HEK293 (cell line): ENCODE measurements at regions not wholly inside any gene's neighbourhood (a gene's known extent, or its start where the extent isn't known, plus 50 kb on each side); places are given as distances from the start of the nearest gene placed in this dataset.

ENCODE experiments used
- CTCF ChIA-PET: fragments of 350-600 bp; formaldehyde crosslinking; extraction: SDS; loops from one replicate; lab custom pipeline; 2021; ENCODE audit warnings: antibody characterized with exemption; lab: Yijun Ruan, JAX
- POLR2A ChIA-PET: fragments of 300-600 bp; formaldehyde crosslinking; extraction: SDS; loops from one replicate; lab custom pipeline; 2020; ENCODE audit warnings: antibody characterized with exemption, inconsistent platforms; lab: Yijun Ruan, JAX
- H3K27ac ChIP-seq: fragments of 200-500 bp; sonication (Bioruptor generic); 2 replicates; pipeline ENCODE4 v1.5.1; 2014; ENCODE audit warnings: low read depth, low read length, control low read depth, inconsistent platforms; ENCODE audit errors: extremely low read depth
- H3K36me3 ChIP-seq, 2 experiments: fragments of 200-500 bp in 1 of 2; sonication (Bioruptor generic) in 1 of 2; 1 replicate in 1 of 2; 2 replicates in 1 of 2; pipeline ENCODE4 v1.5.1; 2014 to 2017; ENCODE audit warnings: inconsistent platforms in 2 of 2, low read length in 2 of 2; ENCODE audit not compliant: control insufficient read depth in 2 of 2, insufficient read depth in 1 of 2
- H3K4me1 ChIP-seq: fragments of 200-500 bp; sonication (Bioruptor generic); 2 replicates; pipeline ENCODE4 v1.5.1; 2014; ENCODE audit warnings: mild to moderate bottlenecking, low read length, inconsistent platforms; ENCODE audit not compliant: control insufficient read depth, insufficient read depth
- H3K4me3 ChIP-seq: 2 replicates; pipeline ENCODE4 v1.5.1; 2011; ENCODE audit warnings: low read depth, mild to moderate bottlenecking, control low read depth, low read length, moderate library complexity
- H3K9me3 ChIP-seq: fragments of 200-500 bp; sonication (Bioruptor generic); 2 replicates; pipeline ENCODE4 v1.5.1; 2014; ENCODE audit warnings: low read depth, low read length, inconsistent platforms; ENCODE audit not compliant: control insufficient read depth, insufficient read depth
- ATF2 ChIP-seq: fragments of 450-650 bp; formaldehyde crosslinking; IDR thresholded peaks from 2 replicates; pipeline ENCODE4 v1.5.1; 2016; ENCODE audit warnings: missing biosample characterization, missing genetic modification characterization, low read depth
- BCL11A ChIP-seq: fragments of 450-650 bp; formaldehyde crosslinking; IDR thresholded peaks from 2 replicates; pipeline ENCODE4 v1.5.1; 2016; ENCODE audit warnings: low read depth, missing biosample characterization, missing genetic modification characterization
- BCL11B ChIP-seq: fragments of 450-650 bp; formaldehyde crosslinking; IDR thresholded peaks from 2 replicates; pipeline ENCODE4 v1.5.1; 2016; ENCODE audit warnings: low read depth, missing biosample characterization, missing genetic modification characterization
- HOXD13 ChIP-seq: sonication (generic); formaldehyde crosslinking; IDR thresholded peaks from 2 replicates; pipeline ENCODE4 v1.8.0; 2022; ENCODE audit warnings: missing genetic modification reagents, borderline replicate concordance
- KLF8 ChIP-seq: fragments of 450-650 bp; formaldehyde crosslinking; IDR thresholded peaks from 2 replicates; pipeline ENCODE4 v1.5.1; 2016; ENCODE audit warnings: missing biosample characterization, missing genetic modification characterization
- MEIS1 ChIP-seq: sonication (generic); formaldehyde crosslinking; IDR thresholded peaks from 2 replicates; pipeline ENCODE4 v1.8.1; 2022; ENCODE audit warnings: missing genetic modification reagents, mild to moderate bottlenecking, borderline replicate concordance
- PRDM1 ChIP-seq: fragments of 450-650 bp; formaldehyde crosslinking; IDR thresholded peaks from 2 replicates; pipeline ENCODE4; 2016; ENCODE audit warnings: missing biosample characterization, missing genetic modification characterization
- PRDM4 ChIP-seq: fragments of 450-650 bp; formaldehyde crosslinking; IDR thresholded peaks from 2 replicates; pipeline ENCODE4 v1.5.1; 2017; ENCODE audit warnings: missing biosample characterization, missing genetic modification characterization
- ZFHX2 ChIP-seq: fragments of 450-650 bp; formaldehyde crosslinking; conservative IDR thresholded peaks from 2 replicates; pipeline ENCODE4 v1.5.1; 2016; ENCODE audit warnings: missing biosample characterization, missing genetic modification characterization
- ZFP3 ChIP-seq: fragments of 450-650 bp; formaldehyde crosslinking; IDR thresholded peaks from 2 replicates; pipeline ENCODE4 v1.5.1; 2016; ENCODE audit warnings: low read depth, missing biosample characterization, missing genetic modification characterization
- ZNF132 ChIP-seq: fragments of 450-650 bp; formaldehyde crosslinking; IDR thresholded peaks from 2 replicates; pipeline ENCODE4 v1.5.1; 2017; ENCODE audit warnings: missing biosample characterization, missing genetic modification characterization, borderline replicate concordance
- ZNF184 ChIP-seq: fragments of 450-650 bp; IDR thresholded peaks from 2 replicates; pipeline ENCODE4 v1.5.1; 2018; ENCODE audit warnings: missing biosample characterization, mild to moderate bottlenecking, missing genetic modification characterization
- ZNF2 ChIP-seq: fragments of 450-650 bp; formaldehyde crosslinking; IDR thresholded peaks from 2 replicates; pipeline ENCODE4 v1.5.1; 2016; ENCODE audit warnings: missing biosample characterization, missing genetic modification characterization
- ZNF202 ChIP-seq: fragments of 450-650 bp; formaldehyde crosslinking; IDR thresholded peaks from 2 replicates; pipeline ENCODE4 v1.5.1; 2016; ENCODE audit warnings: missing biosample characterization, missing genetic modification characterization, borderline replicate concordance
- ZNF302 ChIP-seq: fragments of 450-650 bp; formaldehyde crosslinking; IDR thresholded peaks from 2 replicates; pipeline ENCODE4 v1.5.1; 2016; ENCODE audit warnings: missing biosample characterization, missing genetic modification characterization, low read depth
- ZNF324 ChIP-seq: fragments of 450-650 bp; formaldehyde crosslinking; IDR thresholded peaks from 2 replicates; pipeline ENCODE4 v1.5.1; 2016; ENCODE audit warnings: missing biosample characterization, missing genetic modification characterization
- ZNF335 ChIP-seq: fragments of 450-650 bp; formaldehyde crosslinking; conservative IDR thresholded peaks from 2 replicates; pipeline ENCODE4 v1.5.1; 2016; ENCODE audit warnings: missing biosample characterization, missing genetic modification characterization
- ZNF366 ChIP-seq: fragments of 450-650 bp; formaldehyde crosslinking; conservative IDR thresholded peaks from 2 replicates; pipeline ENCODE4 v1.5.1; 2016; ENCODE audit warnings: missing biosample characterization, missing genetic modification characterization
- ZNF48 ChIP-seq: fragments of 450-650 bp; formaldehyde crosslinking; IDR thresholded peaks from 2 replicates; pipeline ENCODE4 v1.5.1; 2016; ENCODE audit warnings: missing biosample characterization, missing genetic modification characterization
- ZNF544 ChIP-seq: fragments of 450-650 bp; formaldehyde crosslinking; IDR thresholded peaks from 2 replicates; pipeline ENCODE4 v1.5.0; 2017; ENCODE audit warnings: missing biosample characterization, missing genetic modification characterization
- ZNF561 ChIP-seq: fragments of 450-650 bp; IDR thresholded peaks from 2 replicates; pipeline ENCODE4 v1.5.1; 2018; ENCODE audit warnings: missing biosample characterization, missing genetic modification characterization, borderline replicate concordance
- ZNF596 ChIP-seq: fragments of 450-650 bp; IDR thresholded peaks from 2 replicates; pipeline ENCODE4 v1.5.0; 2018; ENCODE audit warnings: missing biosample characterization, mild to moderate bottlenecking, missing genetic modification characterization, moderate library complexity
- ZNF610 ChIP-seq: fragments of 450-650 bp; formaldehyde crosslinking; IDR thresholded peaks from 2 replicates; pipeline ENCODE4 v1.5.1; 2016; ENCODE audit warnings: missing biosample characterization, missing genetic modification characterization, borderline replicate concordance
- ZNF629 ChIP-seq: fragments of 450-650 bp; formaldehyde crosslinking; IDR thresholded peaks from 2 replicates; pipeline ENCODE4 v1.5.1; 2017; ENCODE audit warnings: missing biosample characterization, missing genetic modification characterization
- ZNF645 ChIP-seq: fragments of 450-650 bp; formaldehyde crosslinking; IDR thresholded peaks from 2 replicates; pipeline ENCODE4; 2016; ENCODE audit warnings: missing biosample characterization, missing genetic modification characterization
- ZNF747 ChIP-seq: fragments of 450-650 bp; formaldehyde crosslinking; IDR thresholded peaks from 2 replicates; pipeline ENCODE4 v1.5.1; 2016; ENCODE audit warnings: missing biosample characterization, missing genetic modification characterization
- ZNF843 ChIP-seq: fragments of 450-650 bp; formaldehyde crosslinking; IDR thresholded peaks from 2 replicates; pipeline ENCODE4 v1.5.1; 2016; ENCODE audit warnings: missing biosample characterization, missing genetic modification characterization
- ZXDB ChIP-seq: fragments of 450-650 bp; formaldehyde crosslinking; IDR thresholded peaks from 2 replicates; pipeline ENCODE4 v1.5.1; 2016; ENCODE audit warnings: missing biosample characterization, missing genetic modification characterization
- TF ChIP-seq, protein P1 (sequence below): fragments of 450-650 bp; formaldehyde crosslinking; conservative IDR thresholded peaks from 2 replicates; pipeline ENCODE4 v1.5.1; 2016; ENCODE audit warnings: low read depth, missing biosample characterization, missing genetic modification characterization

- no peak for TF ChIP-seq ZNF335 (tag by site-specific recombination)
- no peak for TF ChIP-seq ZNF544 (tag by site-specific recombination)
- no peak for TF ChIP-seq BCL11B (tag by site-specific recombination)
- TF ChIP-seq ZNF645 (tag by site-specific recombination): no peak
- no peak for TF ChIP-seq BCL11A (tag by site-specific recombination)
- no peak for TF ChIP-seq ZNF184 (tag by site-specific recombination)
- TF ChIP-seq ZNF629: no peak
- TF ChIP-seq ZNF366: no peak
- no peak for TF ChIP-seq ZXDB
- no peak for TF ChIP-seq ZNF2 (tag by site-specific recombination)
- TF ChIP-seq HOXD13 (CRISPR knock-in tag): no peak
- TF ChIP-seq ZFP3 (tag by site-specific recombination): no peak
- Histone ChIP-seq H3K4me3 (no peak overlapping the region), H3K4me1 (peaks cover 3% of the 10 kb centered on the region; the same call in 1 of the 2 replicates), H3K27ac (no peak overlapping the region), H3K9me3 (no peaks in the 10 kb centered on the region), H3K36me3 (no peaks in the 10 kb centered on the region)
- POLR2A ChIA-PET: no interaction called here
- CTCF ChIA-PET: interaction anchor here (0.7 kb wide), 1 partner anchor 520 kb away, joined by 5 read pairs; no protein-coding TSS in a partner anchor
Measured at GRCh38 chr3:147620906-147621305, 211.7 kb downstream of the ZIC1 start.

DNA sequence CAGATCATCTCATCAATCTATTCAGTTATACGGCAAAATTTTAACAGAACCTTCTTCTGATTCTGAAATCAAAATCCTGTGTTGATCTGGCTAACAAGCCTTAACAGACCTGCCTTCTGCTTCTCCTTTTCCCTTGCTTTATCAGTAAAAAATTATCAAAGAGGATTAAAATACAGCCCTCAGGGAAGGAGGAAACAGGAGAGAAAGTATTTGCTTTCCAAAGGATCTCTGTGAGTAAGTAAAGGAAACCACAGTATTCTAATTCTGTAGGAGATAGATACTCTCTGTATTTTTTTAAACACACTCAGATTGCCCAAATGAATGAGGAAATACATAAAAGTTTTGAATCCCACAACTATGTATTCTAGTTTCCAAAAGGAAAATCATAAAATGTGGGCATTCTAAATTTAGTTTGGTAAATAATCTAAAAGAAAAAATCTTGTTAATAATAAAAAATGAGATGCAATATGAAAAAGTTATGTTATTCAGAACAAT, 221.8 kb downstream of the ZIC1 start:
- Histone ChIP-seq H3K4me1 (no peaks in the 10 kb centered on the region), H3K4me3 (no peak overlapping the region), H3K9me3 (no peaks in the 10 kb centered on the region), H3K27ac (no peak overlapping the region), H3K36me3 (no peaks in the 10 kb centered on the region)
- TF ChIP-seq ZNF202 (tag by site-specific recombination) (no peak), ZNF610 (tag by site-specific recombination) (no peak), ZNF324 (tag by site-specific recombination) (no peak), ZNF747 (tag by site-specific recombination) (no peak), ZNF132 (no peak), ATF2 (tag by site-specific recombination) (no peak), ZNF596 (tag by site-specific recombination) (no peak), ZNF302 (no peak), ZNF561 (tag by site-specific recombination) (no peak), MEIS1 (CRISPR knock-in tag) (no peak), KLF8 (no peak), ZFHX2 (tag by site-specific recombination) (no peak), ZNF843 (tag by site-specific recombination) (no peak), PRDM4 (no peak), PRDM1 (tag by site-specific recombination) (no peak), ZNF48 (no peak)
- TF ChIP-seq, protein P1, sequence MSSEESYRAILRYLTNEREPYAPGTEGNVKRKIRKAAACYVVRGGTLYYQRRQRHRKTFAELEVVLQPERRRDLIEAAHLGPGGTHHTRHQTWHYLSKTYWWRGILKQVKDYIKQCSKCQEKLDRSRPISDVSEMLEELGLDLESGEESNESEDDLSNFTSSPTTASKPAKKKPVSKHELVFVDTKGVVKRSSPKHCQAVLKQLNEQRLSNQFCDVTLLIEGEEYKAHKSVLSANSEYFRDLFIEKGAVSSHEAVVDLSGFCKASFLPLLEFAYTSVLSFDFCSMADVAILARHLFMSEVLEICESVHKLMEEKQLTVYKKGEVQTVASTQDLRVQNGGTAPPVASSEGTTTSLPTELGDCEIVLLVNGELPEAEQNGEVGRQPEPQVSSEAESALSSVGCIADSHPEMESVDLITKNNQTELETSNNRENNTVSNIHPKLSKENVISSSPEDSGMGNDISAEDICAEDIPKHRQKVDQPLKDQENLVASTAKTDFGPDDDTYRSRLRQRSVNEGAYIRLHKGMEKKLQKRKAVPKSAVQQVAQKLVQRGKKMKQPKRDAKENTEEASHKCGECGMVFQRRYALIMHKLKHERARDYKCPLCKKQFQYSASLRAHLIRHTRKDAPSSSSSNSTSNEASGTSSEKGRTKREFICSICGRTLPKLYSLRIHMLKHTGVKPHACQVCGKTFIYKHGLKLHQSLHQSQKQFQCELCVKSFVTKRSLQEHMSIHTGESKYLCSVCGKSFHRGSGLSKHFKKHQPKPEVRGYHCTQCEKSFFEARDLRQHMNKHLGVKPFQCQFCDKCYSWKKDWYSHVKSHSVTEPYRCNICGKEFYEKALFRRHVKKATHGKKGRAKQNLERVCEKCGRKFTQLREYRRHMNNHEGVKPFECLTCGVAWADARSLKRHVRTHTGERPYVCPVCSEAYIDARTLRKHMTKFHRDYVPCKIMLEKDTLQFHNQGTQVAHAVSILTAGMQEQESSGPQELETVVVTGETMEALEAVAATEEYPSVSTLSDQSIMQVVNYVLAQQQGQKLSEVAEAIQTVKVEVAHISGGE: no peak
- POLR2A ChIA-PET: no interaction called here
- CTCF ChIA-PET: no interaction called here
